ENCODE measurements at regions not wholly inside any gene's neighbourhood (a gene's known extent, or its start where the extent isn't known, plus 50 kb on each side); places are given as distances from the start of the nearest gene placed in this dataset.

DNA sequence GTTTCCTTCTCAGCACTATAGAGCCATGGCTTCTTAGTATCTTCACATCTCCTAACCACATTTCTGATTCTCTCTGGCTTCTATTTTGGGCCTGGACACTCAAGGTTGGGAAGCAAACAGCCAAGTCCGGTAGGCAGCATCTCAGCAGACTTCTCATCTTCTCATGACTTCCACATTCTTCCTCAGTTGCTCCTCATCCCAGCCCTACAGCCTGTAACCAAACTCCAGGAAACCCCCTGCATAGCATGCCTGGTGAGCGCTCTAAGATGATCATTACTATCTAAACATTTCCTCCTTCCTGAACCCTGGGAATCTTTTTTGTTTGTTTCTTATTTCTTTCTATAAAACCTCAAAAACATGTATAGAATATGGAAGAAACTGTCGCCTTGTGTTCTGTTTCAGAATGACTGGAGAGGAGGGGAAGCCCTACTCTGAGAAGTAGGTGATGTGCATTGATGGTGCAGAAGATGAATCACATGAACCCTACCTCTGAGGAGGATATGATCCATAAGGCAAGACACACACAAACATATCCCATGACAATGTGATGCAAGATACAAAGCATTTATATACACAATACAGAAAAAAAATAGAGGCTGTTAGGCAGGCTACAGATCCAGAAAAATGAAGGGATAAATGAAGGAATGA lies 219.8 kb upstream of the GYPA start:
- Histone ChIP-seq H3K27me3 (ENCODE audit: control insufficient read depth in 4 of 4, insufficient read depth in 4 of 4, low read length in 3 of 4) (no peaks in the 10 kb centered on the region), H3K4me1 (ENCODE audit: control insufficient read depth in 4 of 4, insufficient read depth in 4 of 4, low read length in 3 of 4) (no peaks in the 10 kb centered on the region), H3K36me3 (ENCODE audit: control insufficient read depth in 4 of 4, insufficient read depth in 3 of 4, low read depth in 1 of 4, low read length in 3 of 4) (no peaks in the 10 kb centered on the region), H3K9me3 (ENCODE audit: control insufficient read depth in 4 of 4, low read length in 3 of 4) (no peaks in the 10 kb centered on the region), H3K4me3 (ENCODE audit: low read depth in 1 of 3, low read length in 3 of 3) (no peak overlapping the region), H3K27ac (ENCODE audit: low read depth in 1 of 2, low read length in 2 of 2) (no peak overlapping the region), H3K9ac (ENCODE audit: low read depth in 1 of 2, low read length in 2 of 2) (no peak overlapping the region)
- WGBS = 73% methylated on average over 3 of the region's 3 CpGs
- TF ChIP-seq, protein P1, sequence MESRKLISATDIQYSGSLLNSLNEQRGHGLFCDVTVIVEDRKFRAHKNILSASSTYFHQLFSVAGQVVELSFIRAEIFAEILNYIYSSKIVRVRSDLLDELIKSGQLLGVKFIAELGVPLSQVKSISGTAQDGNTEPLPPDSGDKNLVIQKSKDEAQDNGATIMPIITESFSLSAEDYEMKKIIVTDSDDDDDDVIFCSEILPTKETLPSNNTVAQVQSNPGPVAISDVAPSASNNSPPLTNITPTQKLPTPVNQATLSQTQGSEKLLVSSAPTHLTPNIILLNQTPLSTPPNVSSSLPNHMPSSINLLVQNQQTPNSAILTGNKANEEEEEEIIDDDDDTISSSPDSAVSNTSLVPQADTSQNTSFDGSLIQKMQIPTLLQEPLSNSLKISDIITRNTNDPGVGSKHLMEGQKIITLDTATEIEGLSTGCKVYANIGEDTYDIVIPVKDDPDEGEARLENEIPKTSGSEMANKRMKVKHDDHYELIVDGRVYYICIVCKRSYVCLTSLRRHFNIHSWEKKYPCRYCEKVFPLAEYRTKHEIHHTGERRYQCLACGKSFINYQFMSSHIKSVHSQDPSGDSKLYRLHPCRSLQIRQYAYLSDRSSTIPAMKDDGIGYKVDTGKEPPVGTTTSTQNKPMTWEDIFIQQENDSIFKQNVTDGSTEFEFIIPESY (IDR thresholded peaks at IDR 0.05) = no peak
- TF ChIP-seq MAX (IDR thresholded peaks at IDR 0.05) = no peak
- no peak for TF ChIP-seq FOXA2 (IDR thresholded peaks at IDR 0.05)
- no peak for TF ChIP-seq HNF4A (conservative IDR thresholded peaks at IDR 0.05)
- no peak for TF ChIP-seq TAF1 (conservative IDR thresholded peaks at IDR 0.05)
- no peak for TF ChIP-seq FOXA1 (IDR thresholded peaks at IDR 0.05)
- TF ChIP-seq, protein P2, sequence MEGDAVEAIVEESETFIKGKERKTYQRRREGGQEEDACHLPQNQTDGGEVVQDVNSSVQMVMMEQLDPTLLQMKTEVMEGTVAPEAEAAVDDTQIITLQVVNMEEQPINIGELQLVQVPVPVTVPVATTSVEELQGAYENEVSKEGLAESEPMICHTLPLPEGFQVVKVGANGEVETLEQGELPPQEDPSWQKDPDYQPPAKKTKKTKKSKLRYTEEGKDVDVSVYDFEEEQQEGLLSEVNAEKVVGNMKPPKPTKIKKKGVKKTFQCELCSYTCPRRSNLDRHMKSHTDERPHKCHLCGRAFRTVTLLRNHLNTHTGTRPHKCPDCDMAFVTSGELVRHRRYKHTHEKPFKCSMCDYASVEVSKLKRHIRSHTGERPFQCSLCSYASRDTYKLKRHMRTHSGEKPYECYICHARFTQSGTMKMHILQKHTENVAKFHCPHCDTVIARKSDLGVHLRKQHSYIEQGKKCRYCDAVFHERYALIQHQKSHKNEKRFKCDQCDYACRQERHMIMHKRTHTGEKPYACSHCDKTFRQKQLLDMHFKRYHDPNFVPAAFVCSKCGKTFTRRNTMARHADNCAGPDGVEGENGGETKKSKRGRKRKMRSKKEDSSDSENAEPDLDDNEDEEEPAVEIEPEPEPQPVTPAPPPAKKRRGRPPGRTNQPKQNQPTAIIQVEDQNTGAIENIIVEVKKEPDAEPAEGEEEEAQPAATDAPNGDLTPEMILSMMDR (IDR thresholded peaks at IDR 0.05; ENCODE audit: low read depth, low read length, missing input control) = no peak
- TF ChIP-seq ATF3 (IDR thresholded peaks at IDR 0.05) = no peak
- TF ChIP-seq REST (IDR thresholded peaks at IDR 0.05) = no peak
- TF ChIP-seq SP1 (IDR thresholded peaks at IDR 0.05) = no peak
- no peak for TF ChIP-seq HNF4G (IDR thresholded peaks at IDR 0.05)
- TF ChIP-seq GABPA (IDR thresholded peaks at IDR 0.05 in 1 of 2, conservative IDR thresholded peaks at IDR 0.05 in 1 of 2) = no peak
- no peak for TF ChIP-seq JUND (IDR thresholded peaks at IDR 0.05)
- no peak for TF ChIP-seq NR2F2 (IDR thresholded peaks at IDR 0.05)
- no peak for TF ChIP-seq YY1 (IDR thresholded peaks at IDR 0.05)
- no peak for TF ChIP-seq RXRA (IDR thresholded peaks at IDR 0.05)
- TF ChIP-seq EGR1 (IDR thresholded peaks at IDR 0.05; ENCODE audit: low read depth in 2 of 2) = no peak
- TF ChIP-seq RAD21 (IDR thresholded peaks at IDR 0.05) = no peak
- no peak for DNase-seq (ENCODE audit: low spot score)

Measured in liver (tissue), 8 donors.